ENCODE measurements at regions not wholly inside any gene's neighbourhood (a gene's known extent, or its start where the extent isn't known, plus 50 kb on each side); places are given as distances from the start of the nearest gene placed in this dataset.

- TF ChIP-seq CTCF (IDR thresholded peaks at IDR 0.05) (no peak), POLR2A (IDR thresholded peaks at IDR 0.05) (no peak)
Measured at GRCh38 chr6:71430018-71430417, 141.4 kb downstream of the OGFRL1 start.
